A172 (cell line): ENCODE measurements at regions not wholly inside any gene's neighbourhood (a gene's known extent, or its start where the extent isn't known, plus 50 kb on each side); places are given as distances from the start of the nearest gene placed in this dataset.
"Not testable (repeated sequence)": the region's sequence is repeated elsewhere in the genome, so short reads cannot be mapped to it uniquely, and the experiment has no call there.

ENCODE experiments used
- DNase-seq: peaks from one replicate; pipeline ENCODE4 v3.0.0-alpha.2; 2015; ENCODE audit warnings: low spot score

DNA sequence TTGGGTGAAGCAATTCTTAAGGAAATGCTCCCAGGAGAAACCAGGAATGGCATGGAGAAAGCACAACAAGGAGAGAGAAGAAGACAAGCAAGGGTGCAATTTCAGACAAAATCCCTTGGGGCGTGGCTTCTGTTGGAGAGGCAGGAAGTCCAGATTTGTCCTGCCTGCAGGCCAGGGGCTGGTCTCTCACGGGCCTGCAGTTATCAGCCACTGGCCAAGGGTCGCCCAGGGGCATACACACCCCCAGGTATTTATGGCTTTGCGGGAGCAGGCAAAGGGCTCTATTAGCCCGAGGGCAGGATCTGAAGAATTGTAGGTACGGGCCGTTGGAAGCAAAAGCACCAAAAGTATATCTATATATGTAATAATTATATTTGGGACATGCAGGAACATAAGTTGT is 87.7 kb downstream of the IYD start:
- no peak for DNase-seq

DNA sequence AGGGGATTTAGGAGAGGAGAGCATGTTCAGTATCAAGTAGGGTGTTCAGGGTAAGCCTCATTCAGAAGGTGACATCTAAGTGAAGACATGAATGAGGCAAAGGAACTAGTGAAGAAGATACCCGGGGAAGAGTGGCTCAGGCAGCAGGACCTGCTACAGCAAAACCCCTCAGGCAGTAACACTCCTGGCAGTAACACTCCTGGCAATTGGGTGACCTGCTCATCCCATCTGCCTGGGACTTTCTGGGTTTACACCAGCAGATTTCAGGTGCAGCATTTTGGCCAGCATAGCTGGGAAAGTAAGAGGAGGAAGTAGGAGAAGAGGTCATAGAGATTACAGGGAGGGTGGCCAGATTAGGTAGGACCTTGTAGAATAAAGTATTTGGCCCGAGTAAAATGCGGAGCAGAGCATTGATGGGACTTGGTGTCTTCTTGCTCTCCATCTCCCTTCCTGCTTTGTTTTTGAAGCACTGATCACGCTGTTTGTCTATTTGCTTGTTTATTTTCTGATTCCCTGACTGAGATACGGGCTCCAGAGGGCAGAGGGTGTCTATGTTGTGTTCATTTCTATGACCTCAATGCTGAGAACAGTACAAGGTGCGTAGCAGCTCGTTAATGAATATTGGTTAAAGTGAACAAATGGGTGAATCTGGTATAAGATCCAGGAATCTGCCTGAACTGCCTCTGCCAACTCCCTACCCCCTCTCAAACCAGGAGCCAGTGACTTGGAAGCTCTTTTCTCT is 88.3 kb downstream of the IYD start:
- DNase-seq, result no peak

DNA sequence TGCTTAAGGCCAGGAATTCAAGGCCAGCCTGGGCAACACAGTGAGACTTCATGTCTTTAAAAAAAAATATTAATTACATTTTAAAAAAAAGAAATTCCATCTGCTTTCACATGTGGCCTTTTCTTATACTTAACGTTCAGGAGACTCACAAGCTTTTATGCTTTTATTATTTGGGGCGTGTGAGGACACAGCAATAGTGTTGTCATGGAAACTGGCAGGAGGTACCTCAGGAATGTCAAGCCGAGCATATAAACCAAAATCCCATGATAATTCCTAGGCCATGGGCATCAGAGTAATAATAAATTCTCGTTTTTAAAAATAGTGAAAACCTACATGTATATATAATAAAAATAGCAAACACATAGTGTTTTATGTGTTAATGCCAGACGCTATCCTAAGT is 89.8 kb downstream of the IYD start:
- no peak for DNase-seq

DNA sequence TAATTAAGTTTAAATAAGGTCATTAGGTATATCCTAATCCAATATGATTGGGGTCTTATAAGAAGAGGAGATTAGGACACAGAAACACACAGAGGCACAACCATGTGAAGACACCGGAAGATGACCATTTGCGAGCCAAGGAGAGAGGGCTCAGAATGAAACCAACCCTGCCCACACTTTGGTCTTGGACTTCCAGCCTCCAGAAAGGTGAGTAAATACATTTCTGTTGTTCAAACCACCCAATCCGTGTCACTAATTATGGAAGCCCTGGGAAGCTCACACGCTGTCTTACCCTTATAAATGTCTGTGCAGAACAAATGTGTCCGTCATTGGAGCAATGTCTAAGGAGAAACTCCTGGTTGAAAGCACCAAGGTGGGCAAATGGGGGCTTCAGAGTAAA is 95.0 kb downstream of the IYD start:
- no peak for DNase-seq

DNA sequence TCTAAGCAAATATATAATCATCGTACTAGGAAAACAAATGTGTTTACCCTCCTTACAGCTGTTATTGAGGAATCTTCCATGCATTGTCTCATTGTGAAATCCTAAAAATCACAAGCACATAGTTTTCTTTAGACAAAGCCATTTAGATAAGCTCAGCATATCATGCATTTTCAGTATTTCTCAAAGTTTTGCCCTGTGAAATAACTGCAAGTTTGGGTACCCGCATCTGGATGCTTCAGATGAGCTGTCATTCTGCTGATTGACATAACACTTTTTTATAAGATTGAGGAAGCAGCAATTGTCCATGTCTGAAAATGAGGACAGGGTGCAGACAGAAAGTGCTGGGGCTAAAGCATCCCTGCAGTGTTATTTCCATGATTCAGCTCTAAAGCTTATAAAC is 96.2 kb downstream of the IYD start:
- no peak for DNase-seq

DNA sequence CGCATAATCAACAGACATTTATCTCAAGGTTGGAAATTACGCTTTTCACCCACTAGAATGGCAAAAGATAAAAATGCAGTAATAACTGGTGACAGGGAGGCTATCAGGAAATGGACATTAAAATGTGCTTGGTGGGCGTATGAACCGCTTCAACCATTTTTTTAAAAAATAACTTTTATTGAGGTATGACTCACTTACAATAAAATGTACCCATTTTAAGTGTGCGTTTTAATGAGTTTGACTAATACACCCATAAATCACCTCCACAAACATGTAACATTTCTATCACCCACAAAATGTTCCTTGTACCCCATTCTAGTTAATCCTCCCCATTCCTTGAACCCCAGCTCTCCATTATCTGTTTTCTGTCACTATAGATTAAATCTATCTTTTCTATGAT is 96.8 kb downstream of the IYD start:
- DNase-seq, result peak; percentile 9

DNA sequence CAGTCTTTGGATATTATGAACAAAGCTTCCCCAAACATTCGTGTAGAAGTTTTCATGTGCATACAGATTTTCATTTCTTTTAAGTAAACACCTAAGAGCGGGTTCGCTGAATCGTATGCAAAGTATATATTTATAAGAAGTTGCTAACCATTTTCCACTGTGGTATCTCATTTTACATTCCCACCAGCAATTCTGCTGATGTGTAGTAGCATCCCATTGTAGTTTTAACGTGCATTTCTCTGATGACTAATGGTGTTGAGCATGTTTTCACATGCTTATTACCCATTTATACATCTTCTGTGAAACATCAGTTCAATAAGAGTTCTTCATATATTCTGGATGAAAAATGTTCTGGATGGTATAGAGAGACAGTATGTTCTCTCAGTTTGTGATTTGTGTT is 97.4 kb downstream of the IYD start:
- no peak for DNase-seq

DNA sequence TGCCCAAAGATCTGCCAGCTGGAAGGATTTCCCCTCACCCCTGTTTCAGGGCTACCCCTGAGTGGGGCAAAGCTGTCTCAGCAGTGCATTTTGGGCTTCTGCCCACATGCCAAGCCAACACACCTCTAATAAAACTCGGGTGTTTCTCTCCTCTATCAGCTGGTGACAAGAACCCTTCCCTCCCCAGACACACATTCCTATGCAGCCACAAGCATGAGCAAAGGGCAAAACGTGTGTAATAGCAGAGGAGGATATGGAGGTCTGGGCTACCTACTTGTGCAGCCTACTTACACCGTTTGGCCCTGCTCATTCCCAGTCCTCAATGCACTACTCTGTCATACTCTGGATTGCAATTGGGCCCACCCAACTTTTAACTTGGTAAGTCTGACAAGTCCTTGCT is 101.3 kb downstream of the IYD start:
- DNase-seq, result no peak

DNA sequence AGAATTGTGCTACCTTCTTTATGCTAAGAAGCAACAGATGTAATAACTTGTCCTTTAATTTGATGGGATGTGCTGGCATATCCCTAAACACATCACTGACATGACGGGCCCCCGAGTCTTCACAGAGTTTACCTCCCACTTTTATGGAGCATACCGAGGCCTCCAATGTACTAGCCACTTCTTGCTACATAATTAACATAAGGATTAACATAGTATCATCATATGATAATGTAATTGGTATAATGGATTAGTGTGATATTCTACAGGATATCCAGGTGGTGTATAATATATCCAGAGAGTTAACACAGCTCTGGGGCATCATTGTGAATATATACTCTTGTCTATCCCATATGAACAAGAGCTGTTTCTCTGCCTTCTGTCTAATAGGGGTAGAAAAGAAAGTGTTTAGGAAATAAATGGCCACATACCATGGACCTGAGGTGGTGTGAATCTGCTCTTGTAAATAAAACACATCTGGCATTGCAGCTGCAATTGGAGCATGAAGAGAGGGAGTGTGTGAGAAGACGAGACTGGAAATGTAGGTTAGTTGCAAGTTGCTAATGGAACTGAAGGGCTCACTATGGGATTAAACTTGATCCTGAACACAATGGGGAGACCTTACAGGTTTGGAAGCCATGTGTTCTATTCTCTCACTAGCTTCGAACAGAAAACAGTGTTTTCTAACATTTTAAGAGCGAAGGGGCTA is 102.3 kb downstream of the IYD start:
- no peak for DNase-seq

DNA sequence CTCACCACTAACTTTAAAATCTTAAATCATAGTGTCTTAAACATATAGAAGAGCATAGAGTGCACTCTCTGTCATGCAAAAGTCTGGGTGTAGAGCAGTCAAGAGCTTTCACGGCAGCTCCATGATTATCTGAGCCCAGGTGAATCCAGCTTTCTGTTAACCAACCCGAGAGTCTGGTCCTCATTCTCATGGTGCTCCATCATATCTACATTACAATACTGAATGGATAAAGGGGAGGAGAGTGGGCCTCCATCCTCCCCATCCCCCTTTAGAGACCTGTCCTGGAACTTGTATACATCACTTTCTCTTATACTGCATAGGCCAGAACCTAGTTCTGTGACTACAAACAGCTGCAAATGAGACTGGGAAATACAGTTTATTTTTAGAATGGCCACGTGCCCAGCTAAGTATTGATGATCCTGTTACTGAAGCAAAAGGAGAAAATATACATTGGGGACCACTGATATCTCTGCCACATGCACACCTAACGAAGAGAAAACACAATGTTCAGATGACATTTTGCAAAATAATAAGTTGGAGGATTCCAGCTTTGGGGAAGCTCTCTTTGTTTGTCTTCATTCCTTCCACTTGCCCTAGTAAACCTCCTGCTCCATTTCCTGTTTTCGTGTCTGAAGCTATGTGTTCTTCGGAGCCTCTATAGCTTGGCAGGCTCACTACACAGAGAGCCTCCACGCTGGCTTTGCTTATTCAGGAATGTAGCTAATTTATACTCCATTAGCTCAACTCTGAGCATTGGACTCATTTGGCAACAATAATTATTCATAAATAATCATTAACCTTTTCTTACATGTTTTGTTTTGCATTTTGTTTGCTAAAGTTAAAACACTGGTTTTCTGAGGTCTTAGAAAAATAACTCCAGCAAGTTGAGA is 110.1 kb downstream of the IYD start:
- DNase-seq, result no peak

DNA sequence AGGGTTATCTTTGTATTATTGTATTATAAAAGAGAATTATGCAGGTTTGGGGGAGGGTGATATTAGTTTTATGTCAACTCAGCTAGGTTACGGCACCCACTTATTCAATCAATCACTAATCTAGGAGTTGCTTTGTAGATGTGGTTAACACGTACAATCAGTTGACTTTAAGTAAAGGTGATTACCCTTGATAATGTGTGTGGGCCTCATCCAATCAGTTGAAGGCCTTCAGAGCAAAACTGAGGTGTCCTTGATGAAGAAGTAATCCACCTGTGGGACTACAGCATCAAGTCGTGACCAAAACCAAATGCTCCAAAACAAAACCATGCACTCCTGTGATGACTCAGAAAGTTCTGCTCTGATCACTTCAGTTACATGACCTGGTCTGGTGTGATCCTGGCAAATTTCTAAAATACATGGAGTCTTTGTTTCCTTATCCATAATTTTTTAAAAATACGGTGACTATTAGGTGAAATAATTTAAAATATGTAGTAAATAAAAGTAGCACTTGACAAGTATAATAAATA is 114.1 kb downstream of the IYD start:
- no peak for DNase-seq

DNA sequence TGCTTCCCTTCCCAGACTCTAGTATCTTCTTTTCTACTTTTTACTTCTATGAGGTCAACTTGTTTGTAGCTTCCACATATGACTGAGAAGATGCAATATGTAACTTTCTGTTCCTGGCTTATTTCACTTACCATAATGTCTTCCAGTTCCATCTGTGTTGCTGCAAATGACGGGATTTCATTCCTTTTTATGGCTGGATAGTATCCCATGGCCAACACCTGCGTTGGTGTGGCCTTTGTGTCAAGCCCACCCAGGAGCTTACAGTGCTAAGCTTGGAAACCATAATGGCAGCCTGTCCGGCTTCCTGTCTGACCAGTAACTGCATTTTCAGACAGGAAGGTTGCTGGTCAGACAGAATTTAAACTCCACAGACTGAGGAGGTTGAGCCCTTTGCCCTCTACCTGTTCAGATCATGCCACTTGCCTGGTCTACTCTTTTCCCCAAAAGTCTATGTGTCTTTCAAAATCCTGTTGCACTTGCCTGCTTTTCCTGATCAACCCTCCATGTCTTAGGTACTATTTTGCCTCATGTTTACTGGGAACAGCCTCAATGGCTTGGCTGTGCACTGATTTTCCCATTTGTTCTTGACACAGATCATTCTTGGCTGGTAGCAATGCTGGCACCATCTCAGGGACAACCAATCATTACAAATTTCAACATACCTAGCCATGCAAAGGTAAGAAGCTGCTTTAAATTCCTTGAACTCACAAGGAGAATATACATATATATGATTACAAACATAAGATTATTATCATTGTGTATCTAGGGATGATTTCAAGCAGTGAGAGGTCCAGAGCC is 114.3 kb upstream of the PLEKHG1 start:
- no peak for DNase-seq

DNA sequence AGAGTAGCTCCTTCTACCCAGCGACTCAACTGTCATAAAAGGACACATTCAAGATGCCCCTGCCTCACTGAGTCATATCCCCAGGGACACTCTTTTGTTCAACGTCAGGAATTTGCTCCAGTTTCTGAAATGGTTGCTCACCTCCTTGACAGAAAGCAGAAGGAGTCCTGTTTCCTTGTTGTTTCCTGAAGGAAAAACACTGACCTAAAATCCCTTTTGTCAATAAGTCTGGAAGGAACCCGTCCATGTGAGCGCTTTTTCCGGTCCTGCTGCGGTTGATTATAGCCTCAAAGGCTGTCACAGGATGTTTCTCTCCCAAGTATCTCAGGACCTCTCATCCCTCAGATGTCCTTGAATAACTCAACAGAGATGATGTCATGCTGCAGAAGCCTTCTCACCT is 113.6 kb upstream of the PLEKHG1 start:
- DNase-seq, result no peak

DNA sequence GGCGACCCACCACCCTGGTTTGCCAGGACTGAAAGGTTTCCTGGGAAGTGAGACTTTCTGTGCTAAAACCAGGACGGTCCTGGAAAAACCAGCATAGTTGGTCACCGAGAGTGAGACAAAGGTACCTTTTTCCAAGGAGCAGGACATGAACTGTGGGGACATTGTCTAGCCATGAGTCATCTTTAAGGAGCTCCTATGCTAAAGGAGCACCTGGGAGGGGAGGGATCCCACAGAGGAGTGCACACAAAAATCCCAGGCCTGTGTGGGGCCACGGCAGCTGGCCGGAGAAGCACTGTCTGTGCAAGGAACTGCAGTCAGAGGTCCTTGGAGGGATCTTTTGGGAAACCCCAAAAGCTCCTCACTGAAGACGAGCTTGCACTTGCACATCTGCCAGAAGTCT is 109.1 kb upstream of the PLEKHG1 start:
- DNase-seq, result peak; percentile 16

DNA sequence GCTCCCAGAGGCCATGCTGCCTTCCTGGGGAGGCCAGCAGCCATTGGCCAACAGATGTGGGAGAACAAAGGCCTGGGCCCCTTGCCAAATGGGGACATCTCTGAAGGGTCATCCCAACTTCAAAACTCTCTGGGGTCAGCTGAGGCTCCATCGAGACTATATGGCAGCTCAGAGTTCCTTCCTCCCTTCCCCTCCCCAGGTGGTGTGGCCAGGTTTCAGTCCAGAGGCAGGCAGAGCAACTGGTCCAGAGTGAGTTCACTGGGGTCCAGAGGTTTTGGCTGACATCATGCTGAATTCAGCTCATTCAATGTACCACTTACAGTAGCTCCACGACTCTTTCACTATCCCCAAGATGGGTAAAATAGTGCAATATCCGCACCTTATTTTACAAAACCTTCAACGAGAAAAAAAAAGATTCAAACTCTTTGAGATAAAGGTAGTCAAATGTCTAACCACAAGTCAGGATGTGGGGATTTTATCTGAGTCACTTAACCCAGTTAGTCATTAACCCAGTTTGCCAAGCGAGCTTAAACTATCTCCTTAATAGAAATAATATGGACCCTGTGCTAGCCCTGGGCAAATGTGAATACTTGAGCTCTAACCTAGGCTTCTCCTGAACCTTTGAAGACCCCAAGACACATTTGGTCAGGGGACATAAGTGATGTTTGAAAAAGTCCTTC is 108.4 kb upstream of the PLEKHG1 start:
- DNase-seq, result peak; percentile 86

DNA sequence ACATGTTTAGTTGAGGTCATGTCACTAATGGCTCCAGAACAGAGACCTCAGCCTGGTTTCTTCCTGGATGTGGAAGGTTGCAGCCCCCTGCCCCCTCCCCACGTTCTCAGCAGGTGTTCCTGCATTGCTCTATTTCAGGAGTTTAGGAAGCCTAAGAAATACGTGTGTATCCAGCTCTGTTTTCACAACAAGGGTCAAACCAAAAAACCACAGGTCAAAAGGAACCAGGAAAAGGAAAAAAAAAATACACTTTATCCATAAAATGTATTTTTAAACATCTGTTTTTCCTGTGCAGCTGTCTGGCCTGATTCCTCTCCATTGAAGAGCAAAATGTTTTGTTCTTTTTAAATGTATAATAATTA is 107.9 kb upstream of the PLEKHG1 start:
- DNase-seq, result no peak

DNA sequence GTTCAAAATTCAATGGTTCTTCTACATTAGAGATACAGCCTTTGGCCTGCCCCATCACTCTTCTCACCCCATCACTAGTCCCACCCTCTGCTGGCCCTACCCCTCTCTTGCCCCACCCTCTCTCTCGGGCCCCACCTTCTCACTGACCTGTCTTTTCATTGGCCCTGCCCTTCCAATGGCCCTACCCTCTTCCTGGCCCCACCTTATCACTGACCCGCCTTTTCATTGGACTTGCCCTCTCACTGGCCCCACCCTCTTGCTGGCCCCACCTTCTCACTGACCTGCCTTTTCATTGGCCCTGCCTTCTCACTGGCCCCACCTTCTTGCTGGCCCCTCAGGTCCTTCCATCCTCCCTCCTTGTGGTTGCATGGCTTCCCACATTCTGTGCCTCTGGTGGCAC is 107.2 kb upstream of the PLEKHG1 start:
- DNase-seq, result peak; percentile 90

DNA sequence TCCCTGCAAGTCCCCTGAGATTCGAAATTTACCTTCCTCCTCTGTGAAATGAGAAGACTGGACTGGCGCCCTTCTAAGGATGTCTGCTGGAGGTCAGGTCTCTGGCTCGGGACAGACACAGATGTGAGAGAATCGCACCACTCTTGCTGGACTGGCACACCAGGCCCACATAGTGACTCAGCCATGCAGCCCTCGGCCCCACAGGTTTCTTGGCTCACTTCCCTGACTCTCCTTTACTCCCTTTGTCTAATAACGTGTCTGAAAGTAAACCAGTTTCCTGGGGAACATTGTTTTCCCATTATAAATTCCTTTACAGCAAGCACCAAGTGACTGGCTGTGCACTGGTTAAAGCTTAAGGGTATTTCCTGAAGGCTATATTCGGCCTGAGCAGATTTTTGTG is 106.7 kb upstream of the PLEKHG1 start:
- peak; percentile 89 for DNase-seq

DNA sequence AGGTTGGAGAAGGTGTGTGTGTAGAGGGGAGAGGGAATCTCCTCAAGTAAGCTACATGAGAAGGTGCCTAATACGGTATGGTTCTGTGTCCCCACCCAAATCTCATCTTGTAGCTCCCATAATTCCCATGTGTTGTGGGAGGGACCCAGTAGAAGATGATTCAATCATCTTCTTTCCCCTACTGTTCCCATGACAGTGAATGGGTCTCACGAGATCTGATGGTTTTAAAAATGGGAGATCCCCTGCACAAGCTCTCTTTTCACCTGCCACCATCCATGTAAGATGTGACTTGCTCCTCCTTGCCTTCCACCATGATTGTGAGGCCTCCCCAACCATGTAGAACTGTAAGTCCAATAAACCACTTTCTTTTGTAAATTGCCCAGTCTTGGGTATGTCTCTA is 106.1 kb upstream of the PLEKHG1 start:
- not testable (repeated sequence) for DNase-seq

DNA sequence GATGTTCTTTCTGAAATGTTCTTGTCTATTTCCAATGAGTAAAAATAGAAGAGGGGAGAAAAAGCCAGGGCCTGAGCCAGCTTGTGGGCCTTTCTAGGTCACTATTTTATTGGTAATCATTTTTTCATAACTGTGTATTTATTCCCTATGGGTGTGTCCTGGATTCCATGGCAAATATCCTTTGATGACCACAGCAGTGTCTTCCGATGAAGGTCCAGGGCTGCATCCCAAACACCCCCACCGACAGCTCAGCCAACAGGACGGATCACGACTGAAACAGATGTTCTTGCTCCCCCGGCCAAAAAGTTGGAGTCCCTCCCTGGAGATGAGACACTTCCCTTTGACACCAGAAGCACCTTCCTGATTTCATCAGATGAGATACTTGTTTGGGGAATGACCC is 105.4 kb upstream of the PLEKHG1 start:
- no peak for DNase-seq

DNA sequence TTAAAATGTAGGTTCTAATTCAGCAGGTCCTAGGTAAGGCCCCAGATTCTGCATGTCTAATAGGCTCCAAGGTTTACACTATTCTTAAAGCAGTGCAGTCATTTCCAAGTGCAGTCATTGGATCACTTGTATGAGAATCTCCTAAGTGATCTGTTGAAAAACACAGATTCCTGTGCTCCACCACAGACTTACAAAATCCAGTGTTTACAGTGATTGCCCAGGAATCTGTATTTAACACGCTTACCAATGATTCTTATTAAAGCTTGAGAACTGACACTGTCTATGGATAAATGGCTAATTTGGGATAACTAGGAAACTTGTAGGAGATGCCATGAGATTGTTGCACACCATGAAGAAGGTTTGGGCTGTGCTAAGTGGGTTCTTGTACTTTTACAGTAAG is 104.6 kb upstream of the PLEKHG1 start:
- no peak for DNase-seq
